ENCODE measurements at regions not wholly inside any gene's neighbourhood (a gene's known extent, or its start where the extent isn't known, plus 50 kb on each side); places are given as distances from the start of the nearest gene placed in this dataset.

DNA sequence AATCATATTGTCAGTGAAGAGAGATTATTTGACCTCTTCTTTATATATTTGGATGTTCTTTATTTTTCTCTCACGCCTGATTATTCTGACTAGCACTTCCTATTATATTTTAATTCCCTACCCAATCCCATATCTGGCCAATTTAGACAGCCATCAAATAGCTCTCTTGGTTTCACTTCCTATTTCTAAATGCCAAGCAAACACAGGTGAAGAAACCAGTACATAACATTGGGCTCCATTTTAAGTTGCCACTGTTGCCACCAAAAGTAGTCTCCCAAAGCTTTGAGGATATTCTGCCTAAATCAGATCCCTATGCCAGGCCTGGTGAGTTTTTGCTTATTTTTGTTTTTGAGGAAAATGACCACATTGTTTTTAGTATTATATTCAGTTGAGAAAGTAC, 547.0 kb downstream of the MBD2 start:
- TF ChIP-seq, protein P1, sequence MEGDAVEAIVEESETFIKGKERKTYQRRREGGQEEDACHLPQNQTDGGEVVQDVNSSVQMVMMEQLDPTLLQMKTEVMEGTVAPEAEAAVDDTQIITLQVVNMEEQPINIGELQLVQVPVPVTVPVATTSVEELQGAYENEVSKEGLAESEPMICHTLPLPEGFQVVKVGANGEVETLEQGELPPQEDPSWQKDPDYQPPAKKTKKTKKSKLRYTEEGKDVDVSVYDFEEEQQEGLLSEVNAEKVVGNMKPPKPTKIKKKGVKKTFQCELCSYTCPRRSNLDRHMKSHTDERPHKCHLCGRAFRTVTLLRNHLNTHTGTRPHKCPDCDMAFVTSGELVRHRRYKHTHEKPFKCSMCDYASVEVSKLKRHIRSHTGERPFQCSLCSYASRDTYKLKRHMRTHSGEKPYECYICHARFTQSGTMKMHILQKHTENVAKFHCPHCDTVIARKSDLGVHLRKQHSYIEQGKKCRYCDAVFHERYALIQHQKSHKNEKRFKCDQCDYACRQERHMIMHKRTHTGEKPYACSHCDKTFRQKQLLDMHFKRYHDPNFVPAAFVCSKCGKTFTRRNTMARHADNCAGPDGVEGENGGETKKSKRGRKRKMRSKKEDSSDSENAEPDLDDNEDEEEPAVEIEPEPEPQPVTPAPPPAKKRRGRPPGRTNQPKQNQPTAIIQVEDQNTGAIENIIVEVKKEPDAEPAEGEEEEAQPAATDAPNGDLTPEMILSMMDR (IDR thresholded peaks at IDR 0.05; ENCODE audit: insufficient read depth, low read depth, low read length): no peak
- DNase-seq (ENCODE audit: low read depth): no peak
- CTCF ChIA-PET: no interaction called here
- Histone ChIP-seq H3K36me3 (ENCODE audit: control insufficient read depth, insufficient read depth, low read length) (no peaks in the 10 kb centered on the region), H3K27me3 (ENCODE audit: control insufficient read depth, insufficient read depth, low read length) (no peaks in the 10 kb centered on the region), H3K4me3 (ENCODE audit: low read depth, low read length) (no peak overlapping the region)
- POLR2A ChIA-PET: no interaction called here

GRCh38 chr18:53665701-53666100, 558.8 kb downstream of the MBD2 start:
- POLR2A ChIA-PET: no interaction called here
- Histone ChIP-seq H3K36me3 (ENCODE audit: control insufficient read depth, insufficient read depth, low read length) (no peaks in the 10 kb centered on the region), H3K27me3 (ENCODE audit: control insufficient read depth, insufficient read depth, low read length) (no peaks in the 10 kb centered on the region), H3K4me3 (ENCODE audit: low read depth, low read length) (no peak overlapping the region)
- CTCF ChIA-PET: no interaction called here
- TF ChIP-seq, protein P1 (IDR thresholded peaks at IDR 0.05; ENCODE audit: insufficient read depth, low read depth, low read length): no peak
- DNase-seq (ENCODE audit: low read depth): no peak

DNA sequence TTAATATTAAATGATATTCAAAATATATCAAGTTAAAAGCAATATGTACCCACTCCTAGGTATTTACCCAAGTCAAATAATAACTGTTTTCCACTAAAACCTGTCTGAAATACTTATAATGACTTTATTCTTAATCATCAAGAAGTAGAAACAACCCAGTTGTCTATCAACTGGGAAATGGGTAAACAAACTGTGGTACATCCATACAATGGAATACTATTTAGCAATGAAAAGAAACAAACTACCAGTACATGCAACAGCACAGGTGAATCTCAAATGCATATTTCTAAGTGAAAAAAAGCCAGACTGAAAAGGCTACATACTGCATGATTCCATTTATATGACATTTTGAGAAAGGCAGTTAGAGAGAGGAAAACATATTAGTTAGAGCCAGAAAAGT, 559.9 kb downstream of the MBD2 start:
- no peak for DNase-seq (ENCODE audit: low read depth)
- H3K4me3 ChIP-seq (ENCODE audit: low read depth, low read length): no peak overlapping the region
- ChIA-PET POLR2A (no interaction called here), CTCF (no interaction called here)
- H3K36me3 ChIP-seq (ENCODE audit: control insufficient read depth, insufficient read depth, low read length): no peaks in the 10 kb centered on the region
- TF ChIP-seq, protein P1 (IDR thresholded peaks at IDR 0.05; ENCODE audit: insufficient read depth, low read depth, low read length): no peak
- no peaks in the 10 kb centered on the region for H3K27me3 ChIP-seq (ENCODE audit: control insufficient read depth, insufficient read depth, low read length)

- Histone ChIP-seq H3K4me3 (ENCODE audit: low read depth, low read length) (no peak overlapping the region), H3K27me3 (ENCODE audit: control insufficient read depth, insufficient read depth, low read length) (no peaks in the 10 kb centered on the region), H3K36me3 (ENCODE audit: control insufficient read depth, insufficient read depth, low read length) (no peaks in the 10 kb centered on the region)
- TF ChIP-seq, protein P1 (IDR thresholded peaks at IDR 0.05; ENCODE audit: insufficient read depth, low read depth, low read length): no peak
- DNase-seq (ENCODE audit: low read depth): no peak
- CTCF ChIA-PET: no interaction called here
- POLR2A ChIA-PET: no interaction called here
Observed at GRCh38 chr18:53660306-53660705, 564.2 kb downstream of the MBD2 start.

GRCh38 chr18:53657257-53657656, 567.2 kb downstream of the MBD2 start:
- ChIA-PET CTCF (no interaction called here), POLR2A (no interaction called here)
- no peaks in the 10 kb centered on the region for H3K27me3 ChIP-seq (ENCODE audit: control insufficient read depth, insufficient read depth, low read length)
- H3K36me3 ChIP-seq (ENCODE audit: control insufficient read depth, insufficient read depth, low read length): no peaks in the 10 kb centered on the region
- no peak overlapping the region for H3K4me3 ChIP-seq (ENCODE audit: low read depth, low read length)
- TF ChIP-seq, protein P1 (IDR thresholded peaks at IDR 0.05; ENCODE audit: insufficient read depth, low read depth, low read length): no peak
- no peak for DNase-seq (ENCODE audit: low read depth)

Data from BJ (cell line).